IMR-90 (cell line): ENCODE measurements at regions not wholly inside any gene's neighbourhood (a gene's known extent, or its start where the extent isn't known, plus 50 kb on each side); places are given as distances from the start of the nearest gene placed in this dataset.

ENCODE experiments used
- ATAC-seq: fragments of 200-7000 bp; cut with Tn5 transposase; 2 replicates; pipeline ENCODE4 v1.9.1; 2020; ENCODE audit warnings: low read depth, mild to moderate bottlenecking, moderate library complexity
- BruUV-seq: library from RNA; stranded (reverse); fragments of 400-500 nt; replicated peaks from 2 replicates; lab custom pipeline; 2021; lab: Mats Ljungman, UMichigan
- CTCF ChIA-PET: fragments of 300-600 bp; formaldehyde crosslinking; extraction: SDS; loops from one replicate; lab custom pipeline; 2021; ENCODE audit warnings: antibody characterized with exemption; lab: Yijun Ruan, JAX
- POLR2A ChIA-PET: fragments of 300-600 bp; sonication (Branson Sonifier 250); formaldehyde crosslinking; loops from one replicate; lab custom pipeline; 2022; ENCODE audit warnings: antibody characterized with exemption; ENCODE audit not compliant: unreplicated experiment; lab: Charles Lee
- DNase-seq: peaks from one replicate; pipeline ENCODE4 v3.0.0; 2013
- H2AFZ ChIP-seq: replicated peaks from 2 replicates; pipeline ENCODE3; 2013; ENCODE audit warnings: low read length, mild to moderate bottlenecking; ENCODE audit not compliant: poor library complexity
- H2AK5ac ChIP-seq: 2 replicates; pipeline ENCODE4 v1.6.1; 2013; ENCODE audit warnings: low read depth, low read length, inconsistent platforms
- H2AK9ac ChIP-seq: replicated peaks from 2 replicates; pipeline ENCODE3; 2013; ENCODE audit warnings: mild to moderate bottlenecking, low read depth, low read length, moderate library complexity; ENCODE audit not compliant: poor library complexity
- H2BK120ac ChIP-seq: 2 replicates; pipeline ENCODE4 v1.6.1; 2013; ENCODE audit warnings: low read depth, low read length, inconsistent platforms
- H2BK15ac ChIP-seq: 3 replicates; pipeline ENCODE4 v1.6.1; 2013; ENCODE audit warnings: low read depth, low read length, inconsistent platforms
- H2BK20ac ChIP-seq: 2 replicates; pipeline ENCODE4 v1.6.1; 2013; ENCODE audit warnings: low read depth, mild to moderate bottlenecking, inconsistent platforms, low read length, moderate library complexity
- H2BK5ac ChIP-seq: 2 replicates; pipeline ENCODE4 v1.6.1; 2013; ENCODE audit warnings: mild to moderate bottlenecking, low read depth, low read length, inconsistent platforms; ENCODE audit not compliant: poor library complexity, severe bottlenecking
- H3K14ac ChIP-seq: replicated peaks from 2 replicates; pipeline ENCODE4 v1.6.1; 2013; ENCODE audit warnings: low read depth, low read length, inconsistent platforms
- H3K18ac ChIP-seq: 2 replicates; pipeline ENCODE4 v1.6.1; 2013; ENCODE audit warnings: low read depth, low read length, control low read depth
- H3K23ac ChIP-seq: 2 replicates; pipeline ENCODE4 v1.6.1; 2013; ENCODE audit warnings: low read depth, low read length, inconsistent platforms
- H3K27ac ChIP-seq: 2 replicates; pipeline ENCODE4 v1.5.1; 2013; ENCODE audit warnings: mild to moderate bottlenecking, control low read depth, low read length; ENCODE audit not compliant: insufficient read depth
- H3K27me3 ChIP-seq: 2 replicates; pipeline ENCODE4 v1.6.1; 2013; ENCODE audit warnings: low read length; ENCODE audit not compliant: control insufficient read depth, insufficient read depth
- H3K36me3 ChIP-seq: 2 replicates; pipeline ENCODE4 v1.6.1; 2013; ENCODE audit warnings: low read length, mixed read lengths; ENCODE audit not compliant: control insufficient read depth, insufficient read depth
- H3K4ac ChIP-seq: 2 replicates; pipeline ENCODE4 v1.6.1; 2013; ENCODE audit warnings: low read depth, low read length, inconsistent platforms
- H3K4me1 ChIP-seq: 2 replicates; pipeline ENCODE4 v1.6.1; 2013; ENCODE audit warnings: low read length, mixed read lengths; ENCODE audit not compliant: control insufficient read depth, insufficient read depth
- H3K4me2 ChIP-seq: 2 replicates; pipeline ENCODE4 v1.6.1; 2013; ENCODE audit warnings: low read depth, mild to moderate bottlenecking, control low read depth, low read length, moderate library complexity
- H3K4me3 ChIP-seq: 2 replicates; pipeline ENCODE4 v1.5.1; 2013; ENCODE audit warnings: low read depth, mild to moderate bottlenecking, control low read depth, low read length, moderate library complexity; ENCODE audit not compliant: insufficient read depth
- H3K56ac ChIP-seq: 2 replicates; pipeline ENCODE4 v1.6.1; 2013; ENCODE audit warnings: low read length, inconsistent platforms; ENCODE audit not compliant: insufficient read depth; ENCODE audit errors: extremely low read depth
- H3K79me1 ChIP-seq, 2 experiments: 2 replicates each; pipeline ENCODE4 v1.6.1; 2013; ENCODE audit warnings: low read length in 2 of 2, inconsistent platforms in 1 of 2, low read depth in 1 of 2
- H3K9ac ChIP-seq: 2 replicates; pipeline ENCODE4 v1.6.1; 2013; ENCODE audit warnings: low read depth, low read length, control low read depth
- H3K9me1 ChIP-seq: 2 replicates; pipeline ENCODE4 v1.6.1; 2013; ENCODE audit warnings: low read length, inconsistent platforms; ENCODE audit not compliant: insufficient read depth
- H3K9me3 ChIP-seq: 2 replicates; pipeline ENCODE4 v1.6.1; 2013; ENCODE audit warnings: low read length; ENCODE audit not compliant: control insufficient read depth, insufficient read depth
- H4K20me1 ChIP-seq: 2 replicates; pipeline ENCODE4 v1.6.1; 2013; ENCODE audit warnings: low read length, inconsistent platforms; ENCODE audit not compliant: insufficient read depth
- H4K5ac ChIP-seq: 2 replicates; pipeline ENCODE4 v1.6.1; 2013; ENCODE audit warnings: mild to moderate bottlenecking, low read depth, low read length, control low read depth
- H4K8ac ChIP-seq, 2 experiments: 2 replicates each; pipeline ENCODE4 v1.6.1; 2013; ENCODE audit warnings: low read depth in 2 of 2, low read length in 2 of 2, control low read depth in 1 of 2, inconsistent platforms in 1 of 2
- H4K91ac ChIP-seq: 2 replicates; pipeline ENCODE4 v1.6.1; 2013; ENCODE audit warnings: low read depth, low read length, inconsistent platforms; ENCODE audit not compliant: insufficient read depth
- RCOR1 ChIP-seq: IDR thresholded peaks from 2 replicates; pipeline ENCODE4 v1.6.1; 2012; ENCODE audit warnings: mild to moderate bottlenecking, low read length, improper control_type of control experiment; ENCODE audit not compliant: insufficient replicate concordance
- RFX5 ChIP-seq: IDR thresholded peaks from 2 replicates; pipeline ENCODE4 v1.8.0; 2012; ENCODE audit warnings: low read depth, mild to moderate bottlenecking, low read length, moderate library complexity
- WGBS, 2 experiments: methylation state at CpG; one replicate each; pipeline versions ENCODE4 v1.1.5 to v1.1.7; 2013; ENCODE audit warnings: missing lambda C conversion rate in 2 of 2; ENCODE audit not compliant: insufficient read length in 1 of 2; ENCODE audit errors: extremely low coverage in 2 of 2; 5-methylcytosine and 5-hydroxymethylcytosine counted together
- dilution Hi-C: fragments of 300-500 bp; cut with HindIII; formaldehyde crosslinking; loops from one replicate; pipeline ENCODE4 v1.14.3; 2018; ENCODE audit warnings: low sequenced_read_pairs; ENCODE audit not compliant: unreplicated experiment
- in situ Hi-C: fragments of 300-500 bp; cut with MboI; formaldehyde crosslinking; loops from 3 replicates; pipeline ENCODE4 v1.14.3; 2019; ENCODE audit warnings: low sequenced_read_pairs, inconsistent platforms, mixed read lengths
- intact Hi-C: fragments of 100-400 bp; cut with micrococcal nuclease; formaldehyde crosslinking; loops from 2 replicates; pipeline ENCODE4 v1.10.0; 2022
- TF ChIP-seq, protein P1 (sequence below): fragments of 150-350 bp; IDR thresholded peaks from 2 replicates; pipeline ENCODE4 v1.6.1; 2017; ENCODE audit warnings: mild to moderate bottlenecking, antibody characterized with exemption, low read length, low read depth

GRCh38 chr9:7452378-7452777 lies 347.2 kb downstream of the DMAC1 start:
- Histone ChIP-seq H3K9me1 (no peaks in the 10 kb centered on the region), H2AFZ (no peak overlapping the region), H2AK9ac (no peak overlapping the region), H3K23ac (no peak overlapping the region), H2AK5ac (no peak overlapping the region), H3K4me1 (peaks cover 4% of the 10 kb centered on the region; the same call in 1 of the 2 replicates), H3K4ac (peak overlapping the region; percentile 5; the same call in 1 of the 2 replicates), H3K56ac (no peak overlapping the region; the same call in 1 of the 2 replicates), H3K9me3 (no peaks in the 10 kb centered on the region), H2BK20ac (no peak overlapping the region), H2BK5ac (peak overlapping the region; percentile 69), H4K5ac (peak overlapping the region; percentile 27; the same call in 1 of the 2 replicates), H3K27ac (no peak overlapping the region), H3K27me3 (no peaks in the 10 kb centered on the region), H2BK15ac (peak overlapping the region; percentile 27; the same call in 1 of the 3 replicates), H4K8ac (peak overlapping the region in 1 of 2 experiments; percentile 66; a peak in 2 of 4 replicates), H3K4me2 (no peak overlapping the region), H3K18ac (peak overlapping the region; percentile 55; the same call in 1 of the 2 replicates), H3K79me1 (no peaks in the 10 kb centered on the region), H3K9ac (no peak overlapping the region), H4K91ac (0 out of 2 replicates have a peak overlapping the region, but pooled peaks have one; percentile 15), H2BK120ac (no peak overlapping the region), H3K36me3 (no peaks in the 10 kb centered on the region), H3K14ac (no peak overlapping the region; the same call in 1 of the 2 replicates), H4K20me1 (no peaks in the 10 kb centered on the region), H3K4me3 (no peak overlapping the region)
- ATAC-seq (peak; percentile 95), DNase-seq (peak; percentile 81)
- dilution Hi-C loops (no loop called here), in situ Hi-C loops (no loop called here), intact Hi-C loops (loop anchor here (10.0 kb wide), 1 partner anchor 58 kb away; no protein-coding TSS in a partner anchor)
- ChIA-PET POLR2A (no interaction called here), CTCF (no interaction called here)
- TF ChIP-seq RFX5: no peak
- TF ChIP-seq RCOR1: no peak
- TF ChIP-seq, protein P1, sequence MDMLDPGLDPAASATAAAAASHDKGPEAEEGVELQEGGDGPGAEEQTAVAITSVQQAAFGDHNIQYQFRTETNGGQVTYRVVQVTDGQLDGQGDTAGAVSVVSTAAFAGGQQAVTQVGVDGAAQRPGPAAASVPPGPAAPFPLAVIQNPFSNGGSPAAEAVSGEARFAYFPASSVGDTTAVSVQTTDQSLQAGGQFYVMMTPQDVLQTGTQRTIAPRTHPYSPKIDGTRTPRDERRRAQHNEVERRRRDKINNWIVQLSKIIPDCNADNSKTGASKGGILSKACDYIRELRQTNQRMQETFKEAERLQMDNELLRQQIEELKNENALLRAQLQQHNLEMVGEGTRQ: no peak
- no TSS peak for BruUV-seq
- WGBS, 2 experiments: no CpG with 5 or more reads among the region's 1 CpG
